PC-3 (cell line): ENCODE measurements at regions not wholly inside any gene's neighbourhood (a gene's known extent, or its start where the extent isn't known, plus 50 kb on each side); places are given as distances from the start of the nearest gene placed in this dataset.

Experiments
- ATAC-seq: fragments of 200-7000 bp; cut with Tn5 transposase; 2 replicates; pipeline ENCODE4 v1.9.1; 2020; ENCODE audit warnings: mild to moderate bottlenecking, moderate library complexity
- BruUV-seq: library from RNA; stranded (reverse); fragments of 400-500 nt; replicated peaks from 2 replicates; lab custom pipeline; 2021; lab: Mats Ljungman, UMichigan
- CTCF ChIA-PET: fragments of 300-600 bp; sonication (Branson Sonifier 250); formaldehyde crosslinking; loops from one replicate; lab custom pipeline; 2022; ENCODE audit warnings: antibody characterized with exemption; lab: Charles Lee
- POLR2A ChIA-PET: fragments of 300-600 bp; sonication (Branson Sonifier 250); formaldehyde crosslinking; loops from one replicate; lab custom pipeline; 2022; ENCODE audit warnings: antibody characterized with exemption; ENCODE audit not compliant: unreplicated experiment; lab: Charles Lee
- DNase-seq: peaks from one replicate; pipeline ENCODE4 v3.0.0-alpha.2; 2015
- H2AFZ ChIP-seq: fragments of 300-600 bp; sonication (generic); 2 replicates; pipeline ENCODE4 v1.6.0; 2016; ENCODE audit warnings: antibody characterized with exemption, low read length
- H3F3A ChIP-seq: fragments of 300-600 bp; sonication (generic); one replicate; pipeline ENCODE4 v1.6.0; 2017; ENCODE audit warnings: antibody characterized with exemption, low read length, control low read depth, mild to moderate bottlenecking; ENCODE audit not compliant: unreplicated experiment
- H3K27ac ChIP-seq: fragments of 300-600 bp; sonication (generic); 2 replicates; pipeline ENCODE4 v1.5.1; 2016; ENCODE audit warnings: mild to moderate bottlenecking, low read length
- H3K27me3 ChIP-seq: fragments of 300-600 bp; sonication (generic); 2 replicates; pipeline ENCODE4 v1.6.1; 2016; ENCODE audit warnings: low read length, mixed read lengths
- H3K36me3 ChIP-seq: fragments of 300-600 bp; sonication (generic); 2 replicates; pipeline ENCODE4 v1.6.1; 2016; ENCODE audit warnings: low read depth, mixed run types, low read length, mixed read lengths
- H3K4me1 ChIP-seq: fragments of 300-600 bp; sonication (generic); 2 replicates; pipeline ENCODE4 v1.5.1; 2016; ENCODE audit warnings: low read length; ENCODE audit not compliant: insufficient read depth
- H3K4me2 ChIP-seq: fragments of 300-600 bp; sonication (generic); 2 replicates; pipeline ENCODE4 v1.6.0; 2016; ENCODE audit warnings: low read length
- H3K4me3 ChIP-seq: fragments of 300-600 bp; sonication (generic); 2 replicates; pipeline ENCODE4 v1.5.1; 2016; ENCODE audit warnings: mild to moderate bottlenecking, low read length, mixed read lengths
- H3K79me2 ChIP-seq: fragments of 300-600 bp; sonication (generic); 2 replicates; pipeline ENCODE4 v1.6.1; 2017; ENCODE audit warnings: low read length, mixed read lengths
- H3K9ac ChIP-seq: fragments of 300-600 bp; sonication (generic); 2 replicates; pipeline ENCODE4 v1.6.0; 2016; ENCODE audit warnings: mild to moderate bottlenecking, low read length
- H3K9me2 ChIP-seq: fragments of 300-600 bp; sonication (generic); replicated peaks from 2 replicates; pipeline ENCODE4 v1.6.1; 2016; ENCODE audit warnings: mixed run types, low read length, mixed read lengths
- H3K9me3 ChIP-seq: fragments of 300-600 bp; sonication (generic); 2 replicates; pipeline ENCODE4 v1.6.1; 2016; ENCODE audit warnings: low read length, mixed read lengths
- H4K20me1 ChIP-seq: fragments of 300-600 bp; sonication (generic); 2 replicates; pipeline ENCODE4 v1.6.1; 2016; ENCODE audit warnings: low read length, mixed read lengths
- CTCF ChIP-seq: fragments of 300-600 bp; sonication (generic); conservative IDR thresholded peaks from 2 replicates; pipeline ENCODE4 v1.5.1; 2017; ENCODE audit warnings: antibody characterized with exemption, low read depth, mild to moderate bottlenecking, low read length
- EZH2 ChIP-seq: fragments of 300-600 bp; sonication (generic); IDR thresholded peaks from one replicate; pipeline ENCODE4 v1.6.1; 2017; ENCODE audit warnings: antibody characterized with exemption, mild to moderate bottlenecking, low read length; ENCODE audit not compliant: unreplicated experiment
- EZH2phosphoT487 ChIP-seq: fragments of 300-600 bp; sonication (generic); IDR thresholded peaks from 2 replicates; pipeline ENCODE4 v1.6.1; 2018; ENCODE audit warnings: mild to moderate bottlenecking, antibody characterized with exemption, low read length, borderline replicate concordance
- intact Hi-C: fragments of 100-400 bp; cut with micrococcal nuclease; formaldehyde crosslinking; loops from 2 replicates; pipeline ENCODE4 v1.9.0; 2023

GRCh38 chr18:10365021-10365500, 89.4 kb upstream of the APCDD1 start:
- no TSS peak for BruUV-seq
- Histone ChIP-seq H3K27me3 (peaks cover 49% of the 10 kb centered on the region), H3K9me2 (no peaks in the 10 kb centered on the region), H3K27ac (no peak overlapping the region), H3K4me1 (no peaks in the 10 kb centered on the region), H4K20me1 (no peaks in the 10 kb centered on the region), H3K9me3 (no peaks in the 10 kb centered on the region), H2AFZ (no peak overlapping the region), H3K4me2 (no peak overlapping the region), H3K4me3 (no peak overlapping the region), H3K36me3 (no peaks in the 10 kb centered on the region), H3K9ac (no peak overlapping the region), H3F3A (no peaks in the 10 kb centered on the region), H3K79me2 (no peaks in the 10 kb centered on the region)
- ATAC-seq (no peak), DNase-seq (no peak)
- ChIA-PET CTCF (no interaction called here), POLR2A (no interaction called here)
- intact Hi-C loops = no loop called here
- TF ChIP-seq EZH2phosphoT487 (no peak), CTCF (no peak), EZH2 (no peak)

- no peaks in the 10 kb centered on the region for H3K4me1 ChIP-seq
- no peaks in the 10 kb centered on the region for H3F3A ChIP-seq
- no peak overlapping the region for H3K9ac ChIP-seq
- H3K4me3 ChIP-seq = no peak overlapping the region
- H2AFZ ChIP-seq = no peak overlapping the region
- BruUV-seq = no TSS peak
- no peak overlapping the region for H3K27ac ChIP-seq
- peaks cover 50% of the 10 kb centered on the region for H3K27me3 ChIP-seq
- H3K9me2 ChIP-seq = no peaks in the 10 kb centered on the region
- intact Hi-C loops = no loop called here
- no peak for ATAC-seq
- no peaks in the 10 kb centered on the region for H4K20me1 ChIP-seq
- ChIA-PET CTCF (no interaction called here), POLR2A (no interaction called here)
- H3K79me2 ChIP-seq = no peaks in the 10 kb centered on the region
- no peak for DNase-seq
- TF ChIP-seq EZH2 (no peak), EZH2phosphoT487 (no peak), CTCF (no peak)
- no peaks in the 10 kb centered on the region for H3K9me3 ChIP-seq
- no peaks in the 10 kb centered on the region for H3K36me3 ChIP-seq
- H3K4me2 ChIP-seq = no peak overlapping the region
Measured at GRCh38 chr18:10365901-10366300, 88.5 kb upstream of the APCDD1 start.

- no peak overlapping the region for H3K9ac ChIP-seq
- ATAC-seq = no peak
- POLR2A ChIA-PET = no interaction called here
- no peak for DNase-seq
- H3K4me3 ChIP-seq = no peak overlapping the region
- H2AFZ ChIP-seq = no peak overlapping the region
- H3K27ac ChIP-seq = no peak overlapping the region
- H3K9me3 ChIP-seq = no peaks in the 10 kb centered on the region
- no peak overlapping the region for H3K4me2 ChIP-seq
- H3K4me1 ChIP-seq = no peaks in the 10 kb centered on the region
- no peaks in the 10 kb centered on the region for H3K79me2 ChIP-seq
- H4K20me1 ChIP-seq = no peaks in the 10 kb centered on the region
- no peaks in the 10 kb centered on the region for H3K9me2 ChIP-seq
- intact Hi-C loops = no loop called here
- no peaks in the 10 kb centered on the region for H3F3A ChIP-seq
- BruUV-seq = no TSS peak
- no peak for TF ChIP-seq EZH2
- no peak for TF ChIP-seq CTCF
- TF ChIP-seq EZH2phosphoT487 = no peak
- H3K27me3 ChIP-seq = peaks cover 70% of the 10 kb centered on the region
- CTCF ChIA-PET = no interaction called here
- no peaks in the 10 kb centered on the region for H3K36me3 ChIP-seq
Measured at GRCh38 chr18:10367836-10368235, 86.6 kb upstream of the APCDD1 start.
